ENCODE measurements at regions not wholly inside any gene's neighbourhood (a gene's known extent, or its start where the extent isn't known, plus 50 kb on each side); places are given as distances from the start of the nearest gene placed in this dataset.

DNA sequence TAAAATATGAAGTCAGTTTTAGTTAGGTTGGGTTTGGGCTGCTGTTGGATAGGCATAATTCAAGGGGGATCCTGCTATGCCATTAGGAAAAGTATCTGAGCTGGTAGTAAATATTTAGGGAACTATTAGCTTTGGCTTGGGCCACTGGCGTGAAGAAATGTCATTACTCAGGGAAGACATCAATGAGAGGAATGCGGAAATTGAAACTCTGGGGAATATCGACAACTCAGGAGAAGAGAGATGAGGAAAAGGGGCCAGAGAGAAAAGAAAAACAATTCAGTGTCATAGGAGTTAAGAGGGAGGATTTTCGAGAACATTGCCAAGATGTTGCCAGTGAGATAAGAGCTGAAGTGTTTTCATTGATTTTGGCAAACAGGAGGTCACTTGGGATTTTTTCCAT is 149.7 kb upstream of the PARD3B start (continued):
- TF ChIP-seq ZNF462 (CRISPR knock-in tag; IDR thresholded peaks at IDR 0.05) (no peak), STAT1 (IDR thresholded peaks at IDR 0.05; ENCODE audit: unreplicated experiment) (no peak), NANOG (IDR thresholded peaks at IDR 0.05; ENCODE audit: borderline replicate concordance) (no peak), ZNF114 (CRISPR knock-in tag; IDR thresholded peaks at IDR 0.05) (no peak), EZH2 (IDR thresholded peaks at IDR 0.05; ENCODE audit: low read depth, unreplicated experiment) (no peak), POLR2AphosphoS5 (IDR thresholded peaks at IDR 0.05; ENCODE audit: low read depth) (no peak)

GRCh38 chr2:204401114-204401513 is 144.2 kb upstream of the PARD3B start:
- no peak overlapping the region for H3K4me2 ChIP-seq
- H3K4me3 ChIP-seq = no peak overlapping the region
- no peaks in the 10 kb centered on the region for H4K20me1 ChIP-seq (replicated peaks; ENCODE audit: insufficient read depth)
- no peaks in the 10 kb centered on the region for H3K36me3 Mint-ChIP-seq (ENCODE audit: low read depth)
- H3K27ac Mint-ChIP-seq = no peak overlapping the region
- H3F3A ChIP-seq (replicated peaks; ENCODE audit: low read depth) = no peaks in the 10 kb centered on the region
- TF ChIP-seq ZNF462 (CRISPR knock-in tag; IDR thresholded peaks at IDR 0.05) (no peak), ZNF114 (CRISPR knock-in tag; IDR thresholded peaks at IDR 0.05) (no peak), ZNF331 (CRISPR knock-in tag; IDR thresholded peaks at IDR 0.05; ENCODE audit: low read depth) (no peak), STAT1 (IDR thresholded peaks at IDR 0.05; ENCODE audit: unreplicated experiment) (no peak), POLR2AphosphoS5 (IDR thresholded peaks at IDR 0.05; ENCODE audit: low read depth) (no peak), EZH2 (IDR thresholded peaks at IDR 0.05; ENCODE audit: low read depth, unreplicated experiment) (no peak)
- TF ChIP-seq, protein P1, sequence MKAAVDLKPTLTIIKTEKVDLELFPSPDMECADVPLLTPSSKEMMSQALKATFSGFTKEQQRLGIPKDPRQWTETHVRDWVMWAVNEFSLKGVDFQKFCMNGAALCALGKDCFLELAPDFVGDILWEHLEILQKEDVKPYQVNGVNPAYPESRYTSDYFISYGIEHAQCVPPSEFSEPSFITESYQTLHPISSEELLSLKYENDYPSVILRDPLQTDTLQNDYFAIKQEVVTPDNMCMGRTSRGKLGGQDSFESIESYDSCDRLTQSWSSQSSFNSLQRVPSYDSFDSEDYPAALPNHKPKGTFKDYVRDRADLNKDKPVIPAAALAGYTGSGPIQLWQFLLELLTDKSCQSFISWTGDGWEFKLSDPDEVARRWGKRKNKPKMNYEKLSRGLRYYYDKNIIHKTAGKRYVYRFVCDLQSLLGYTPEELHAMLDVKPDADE (IDR thresholded peaks at IDR 0.05) = no peak
- peaks cover 11% of the 10 kb centered on the region for H3K9me2 ChIP-seq (ENCODE audit: insufficient read depth)
- no peaks in the 10 kb centered on the region for H3K9me3 Mint-ChIP-seq
- H3K4me1 ChIP-seq (ENCODE audit: insufficient read depth) = no peaks in the 10 kb centered on the region
- no peaks in the 10 kb centered on the region for H3K27me3 ChIP-seq (ENCODE audit: insufficient read depth)
- H3K79me2 ChIP-seq (replicated peaks; ENCODE audit: insufficient read depth) = no peaks in the 10 kb centered on the region
- no peak overlapping the region for H2AFZ ChIP-seq
- H3K4me3 Mint-ChIP-seq = no peak overlapping the region
- ATAC-seq (no peak), DNase-seq (ENCODE audit: low spot score) (no peak)
- no peaks in the 10 kb centered on the region for H3K4me1 Mint-ChIP-seq
- no peak overlapping the region for H3K27ac ChIP-seq (ENCODE audit: low read depth)
- no peaks in the 10 kb centered on the region for H3K36me3 ChIP-seq (ENCODE audit: insufficient read depth)
- no peaks in the 10 kb centered on the region for H3K27me3 Mint-ChIP-seq (ENCODE audit: insufficient read depth, low read depth, poor library complexity)

Data from GM23338 (cell line).